ENCODE measurements at regions not wholly inside any gene's neighbourhood (a gene's known extent, or its start where the extent isn't known, plus 50 kb on each side); places are given as distances from the start of the nearest gene placed in this dataset.

DNA sequence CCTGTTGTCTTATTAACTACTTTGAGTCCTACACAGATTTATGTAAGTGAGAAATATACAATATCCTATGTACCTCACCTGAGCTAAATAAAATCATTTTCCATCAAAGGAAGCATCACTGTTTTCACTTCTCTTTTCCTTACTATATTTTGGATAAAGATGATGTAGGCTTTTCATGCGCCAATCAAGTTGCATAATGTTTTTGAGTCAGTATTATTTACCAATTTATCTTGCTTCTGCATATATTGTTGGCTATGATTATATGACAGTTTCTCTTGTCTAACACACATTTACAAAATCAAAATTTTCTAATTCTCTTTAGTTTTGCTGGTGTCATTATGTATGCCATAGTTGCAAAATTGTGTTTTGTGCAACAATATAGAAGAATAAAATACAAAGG is 67.9 kb upstream of the FRY start:
- TF ChIP-seq, protein P1, sequence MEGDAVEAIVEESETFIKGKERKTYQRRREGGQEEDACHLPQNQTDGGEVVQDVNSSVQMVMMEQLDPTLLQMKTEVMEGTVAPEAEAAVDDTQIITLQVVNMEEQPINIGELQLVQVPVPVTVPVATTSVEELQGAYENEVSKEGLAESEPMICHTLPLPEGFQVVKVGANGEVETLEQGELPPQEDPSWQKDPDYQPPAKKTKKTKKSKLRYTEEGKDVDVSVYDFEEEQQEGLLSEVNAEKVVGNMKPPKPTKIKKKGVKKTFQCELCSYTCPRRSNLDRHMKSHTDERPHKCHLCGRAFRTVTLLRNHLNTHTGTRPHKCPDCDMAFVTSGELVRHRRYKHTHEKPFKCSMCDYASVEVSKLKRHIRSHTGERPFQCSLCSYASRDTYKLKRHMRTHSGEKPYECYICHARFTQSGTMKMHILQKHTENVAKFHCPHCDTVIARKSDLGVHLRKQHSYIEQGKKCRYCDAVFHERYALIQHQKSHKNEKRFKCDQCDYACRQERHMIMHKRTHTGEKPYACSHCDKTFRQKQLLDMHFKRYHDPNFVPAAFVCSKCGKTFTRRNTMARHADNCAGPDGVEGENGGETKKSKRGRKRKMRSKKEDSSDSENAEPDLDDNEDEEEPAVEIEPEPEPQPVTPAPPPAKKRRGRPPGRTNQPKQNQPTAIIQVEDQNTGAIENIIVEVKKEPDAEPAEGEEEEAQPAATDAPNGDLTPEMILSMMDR (IDR thresholded peaks at IDR 0.05; ENCODE audit: low read length, missing control alignments) = no peak
- no peak for DNase-seq (ENCODE audit: low read depth)
- H3K4me3 ChIP-seq (replicated peaks; ENCODE audit: low read depth, low read length) = no peak overlapping the region

DNA sequence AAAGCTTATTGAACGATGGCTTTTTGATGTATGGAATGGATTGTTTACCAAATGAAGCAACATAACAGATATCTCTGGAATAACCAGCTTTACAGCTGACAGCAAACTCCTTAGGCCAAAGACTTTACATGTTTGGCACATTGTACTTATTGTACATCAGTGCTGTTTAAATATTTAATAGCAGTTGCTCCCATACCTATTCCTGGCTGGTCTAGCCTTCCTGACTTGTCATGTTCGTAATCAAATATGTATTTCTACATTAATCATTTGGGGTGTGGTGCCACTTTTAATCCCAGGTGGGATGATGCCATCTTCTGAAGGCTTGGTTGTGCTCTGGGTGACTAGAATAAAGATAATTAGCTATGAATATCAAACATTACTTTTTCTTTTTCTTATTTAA is 67.4 kb upstream of the FRY start:
- no peak for DNase-seq (ENCODE audit: low read depth)
- TF ChIP-seq, protein P1 (IDR thresholded peaks at IDR 0.05; ENCODE audit: low read length, missing control alignments) = no peak
- H3K4me3 ChIP-seq (replicated peaks; ENCODE audit: low read depth, low read length) = no peak overlapping the region

DNA sequence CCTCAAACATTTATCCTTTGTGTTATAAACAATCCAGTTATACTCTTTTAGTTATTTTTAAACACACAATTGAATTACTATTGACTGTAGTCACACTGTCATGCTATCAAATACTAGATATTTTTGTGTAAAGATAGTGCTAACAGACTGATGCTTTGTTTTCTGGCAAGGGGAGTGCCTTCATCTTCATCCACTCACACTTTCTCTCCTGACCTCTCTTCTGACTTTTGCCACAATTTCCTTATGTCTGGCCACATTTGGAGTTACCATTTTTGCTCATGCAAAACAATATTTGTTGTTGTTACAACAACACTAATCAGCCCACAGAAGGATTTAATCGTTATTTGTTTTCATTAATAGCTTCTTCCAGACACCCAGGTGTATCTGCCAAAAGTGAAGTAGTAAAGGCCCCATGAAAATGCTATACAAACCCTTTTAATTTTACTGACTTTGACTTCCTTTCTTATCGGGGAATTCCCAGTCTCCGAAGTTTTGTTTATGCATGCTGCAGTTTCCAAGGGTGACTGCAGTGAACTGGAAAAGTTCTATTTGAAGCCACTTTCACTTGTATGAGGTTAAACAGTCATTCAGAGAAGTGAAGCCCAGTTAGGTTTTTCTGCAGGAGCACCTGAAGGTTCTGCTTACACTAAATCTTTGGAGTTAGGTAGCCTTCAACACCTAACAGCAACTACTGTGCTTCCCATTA is 66.1 kb upstream of the FRY start:
- H3K4me3 ChIP-seq (replicated peaks; ENCODE audit: low read depth, low read length) = no peak overlapping the region
- TF ChIP-seq, protein P1 (IDR thresholded peaks at IDR 0.05; ENCODE audit: low read length, missing control alignments) = no peak
- peak; percentile 81 for DNase-seq (ENCODE audit: low read depth)

DNA sequence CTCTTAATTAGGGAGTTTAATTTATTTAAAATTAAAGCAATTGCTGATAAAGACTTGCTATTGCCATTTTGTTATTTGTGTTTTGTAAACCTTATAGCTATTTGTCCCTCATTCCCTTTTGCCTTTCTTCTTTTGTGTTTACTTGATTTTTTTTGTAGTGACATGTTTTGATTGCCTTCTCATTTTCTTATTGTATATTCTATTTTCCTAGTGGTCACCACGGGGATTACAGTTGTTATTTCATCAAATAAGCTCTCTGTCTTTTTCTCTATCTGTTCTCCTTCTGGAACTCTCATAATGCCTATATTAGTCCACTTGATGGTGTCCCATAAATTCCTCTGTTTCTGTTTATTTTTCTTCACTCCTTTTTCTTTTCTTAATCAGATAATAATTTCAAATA is 64.4 kb upstream of the FRY start:
- H3K4me3 ChIP-seq (replicated peaks; ENCODE audit: low read depth, low read length) = no peak overlapping the region
- TF ChIP-seq, protein P1 (IDR thresholded peaks at IDR 0.05; ENCODE audit: low read length, missing control alignments) = no peak
- no peak for DNase-seq (ENCODE audit: low read depth)

DNA sequence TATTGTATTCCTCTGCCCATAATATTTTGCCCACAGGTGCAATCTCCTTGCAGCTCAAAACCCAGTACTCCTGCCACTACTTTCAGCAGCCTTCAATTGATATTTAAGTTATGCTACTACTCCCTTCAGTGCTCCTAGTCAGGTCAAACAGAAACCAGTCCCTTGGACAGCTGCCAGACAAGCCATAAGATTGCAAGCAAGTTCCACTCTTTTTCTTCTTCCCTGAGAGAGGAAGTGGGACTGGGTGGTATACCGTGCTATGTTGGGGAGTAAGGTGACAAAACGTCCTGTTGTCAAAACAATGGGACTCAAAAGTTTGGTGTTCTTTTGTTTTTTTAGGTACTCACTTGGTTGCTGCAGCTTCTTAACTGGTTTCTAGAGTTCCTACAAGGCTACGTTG is 63.1 kb upstream of the FRY start:
- TF ChIP-seq, protein P1 (IDR thresholded peaks at IDR 0.05; ENCODE audit: low read length, missing control alignments) = no peak
- no peak overlapping the region for H3K4me3 ChIP-seq (replicated peaks; ENCODE audit: low read depth, low read length)
- peak; percentile 64 for DNase-seq (ENCODE audit: low read depth)

DNA sequence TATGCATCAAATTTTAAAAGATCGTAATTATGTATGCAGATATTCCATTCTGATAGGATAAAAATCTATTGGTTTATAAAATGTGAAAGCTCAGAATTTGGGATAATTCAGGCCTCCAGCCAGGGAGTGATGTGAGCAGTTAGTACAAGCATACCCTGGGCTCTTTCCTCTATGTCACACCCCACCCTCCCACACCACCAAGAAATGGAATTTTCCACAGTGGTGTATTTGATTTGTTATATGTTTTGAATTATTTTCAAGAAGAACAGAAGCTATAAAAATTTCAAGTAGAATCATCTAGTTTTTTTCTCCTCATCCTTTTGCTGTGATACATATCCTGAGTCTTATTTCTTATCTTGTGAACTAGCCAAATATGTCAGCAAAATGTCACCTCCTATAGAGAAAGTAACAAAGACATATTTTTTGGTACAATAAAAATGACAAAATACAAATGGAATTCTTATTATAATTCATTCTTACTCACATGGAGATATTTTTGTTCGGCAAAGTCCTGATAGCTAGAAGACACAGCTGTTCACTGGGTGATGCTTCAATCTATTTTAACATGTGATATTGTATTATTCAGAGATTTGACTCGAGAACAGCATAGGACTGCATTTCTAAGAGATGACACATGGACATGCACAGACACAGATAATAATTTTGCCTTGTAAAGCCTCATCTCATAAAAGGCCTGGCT is 61.2 kb upstream of the FRY start:
- H3K4me3 ChIP-seq (replicated peaks; ENCODE audit: low read depth, low read length) = no peak overlapping the region
- TF ChIP-seq, protein P1 (IDR thresholded peaks at IDR 0.05; ENCODE audit: low read length, missing control alignments) = no peak
- peak; percentile 73 for DNase-seq (ENCODE audit: low read depth)
